HG03432 (cell line): ENCODE measurements at regions not wholly inside any gene's neighbourhood (a gene's known extent, or its start where the extent isn't known, plus 50 kb on each side); places are given as distances from the start of the nearest gene placed in this dataset.

Source experiments
- ATAC-seq: cut with Tn5 transposase; IDR thresholded peaks from one replicate; pipeline ENCODE4 v1.9.1; 2021; ENCODE audit warnings: mild to moderate bottlenecking, moderate library complexity; ENCODE audit not compliant: unreplicated experiment

GRCh38 chr2:16615687-16616615 is 49.7 kb downstream of the CYRIA start:
- ATAC-seq: no peak

GRCh38 chr2:16615246-16615645 is 50.4 kb downstream of the CYRIA start:
- ATAC-seq: no peak

GRCh38 chr2:16614314-16614860 is 51.2 kb downstream of the CYRIA start:
- ATAC-seq: no peak

- ATAC-seq: no peak
Observed at GRCh38 chr2:16613539-16614011, 52.1 kb downstream of the CYRIA start.

- ATAC-seq: no peak
Observed at GRCh38 chr2:16612490-16612889, 53.1 kb downstream of the CYRIA start.

GRCh38 chr2:16609786-16610185 is 55.8 kb downstream of the CYRIA start:
- no peak for ATAC-seq

GRCh38 chr2:16608661-16609643 is 56.7 kb downstream of the CYRIA start:
- ATAC-seq: peak; percentile 94

GRCh38 chr2:16607301-16607700 is 58.3 kb downstream of the CYRIA start:
- no peak for ATAC-seq

GRCh38 chr2:16604236-16604635 is 61.4 kb downstream of the CYRIA start:
- no peak for ATAC-seq

- no peak for ATAC-seq
Observed at GRCh38 chr2:16591370-16591933, 74.2 kb downstream of the CYRIA start.

GRCh38 chr2:16589465-16589864 is 76.2 kb downstream of the CYRIA start:
- no peak for ATAC-seq

GRCh38 chr2:16588565-16588964 is 77.1 kb downstream of the CYRIA start:
- ATAC-seq: no peak

GRCh38 chr2:16587601-16588000 is 78.0 kb downstream of the CYRIA start:
- ATAC-seq: no peak

GRCh38 chr2:16584824-16585540 is 80.7 kb downstream of the CYRIA start:
- ATAC-seq: no peak

- no peak for ATAC-seq
Observed at GRCh38 chr2:16584084-16584483, 81.5 kb downstream of the CYRIA start.

- no peak for ATAC-seq
Observed at GRCh38 chr2:16581241-16581640, 84.4 kb downstream of the CYRIA start.

- no peak for ATAC-seq
Observed at GRCh38 chr2:16578081-16578480, 87.6 kb downstream of the CYRIA start.

GRCh38 chr2:16570516-16570915 is 95.1 kb downstream of the CYRIA start:
- ATAC-seq: no peak

GRCh38 chr2:16568998-16569784 is 96.4 kb downstream of the CYRIA start:
- ATAC-seq: no peak
